K562 (cell line): ENCODE measurements at regions not wholly inside any gene's neighbourhood (a gene's known extent, or its start where the extent isn't known, plus 50 kb on each side); places are given as distances from the start of the nearest gene placed in this dataset.

Experiments
- CEBPG ChIP-seq, 3 experiments: fragments of 200-800 bp in 1 of 3; sonication (Bioruptor generic) in 1 of 3; sonication (generic) in 1 of 3; formaldehyde crosslinking in 1 of 3; IDR thresholded peaks in 2 of 3; conservative IDR thresholded peaks in 1 of 3; 2 replicates each; pipeline versions ENCODE4 v1.6.1 to v1.8.0; 2016 to 2022; ENCODE audit warnings: missing compliant biosample characterization in 2 of 3, missing genetic modification characterization in 2 of 3, mild to moderate bottlenecking in 1 of 3, missing genetic modification reagents in 1 of 3
- KAT8 ChIP-seq: fragments of 450-650 bp; IDR thresholded peaks from 2 replicates; pipeline ENCODE4 v1.6.1; 2016; ENCODE audit warnings: low read depth, mild to moderate bottlenecking
- RBM25 ChIP-seq: fragments of 200-400 bp; formaldehyde crosslinking; IDR thresholded peaks from 2 replicates; pipeline ENCODE4 v1.6.1; 2018; ENCODE audit warnings: low read length, low read depth, moderate library complexity; ENCODE audit not compliant: severe bottlenecking
- SRF ChIP-seq, 2 experiments: fragments of 250-450, 450-650 bp in 1 of 2; sonication (Bioruptor Pico) in 1 of 2; sonication (generic) in 1 of 2; formaldehyde crosslinking; IDR thresholded peaks; 2 replicates each; pipeline versions ENCODE4 v1.5.0 to v1.5.1; 2020 to 2022; ENCODE audit warnings: mild to moderate bottlenecking in 1 of 2, missing genetic modification reagents in 1 of 2
- ZNF584 ChIP-seq: fragments of 200-800 bp; sonication (Bioruptor generic); IDR thresholded peaks from 2 replicates; pipeline ENCODE4 v1.6.1; 2016; ENCODE audit warnings: low read depth, mild to moderate bottlenecking, missing genetic modification characterization, missing compliant biosample characterization
- TF ChIP-seq, protein P1 (sequence below): sonication (generic); formaldehyde crosslinking; IDR thresholded peaks from 2 replicates; pipeline ENCODE4 v1.8.0; 2022; ENCODE audit warnings: mild to moderate bottlenecking, missing genetic modification reagents
- TF ChIP-seq, protein P2 (sequence below): fragments of 450-650 bp; formaldehyde crosslinking; IDR thresholded peaks from 2 replicates; pipeline ENCODE4 v1.4.0; 2020; ENCODE audit warnings: mild to moderate bottlenecking, mixed read lengths

DNA sequence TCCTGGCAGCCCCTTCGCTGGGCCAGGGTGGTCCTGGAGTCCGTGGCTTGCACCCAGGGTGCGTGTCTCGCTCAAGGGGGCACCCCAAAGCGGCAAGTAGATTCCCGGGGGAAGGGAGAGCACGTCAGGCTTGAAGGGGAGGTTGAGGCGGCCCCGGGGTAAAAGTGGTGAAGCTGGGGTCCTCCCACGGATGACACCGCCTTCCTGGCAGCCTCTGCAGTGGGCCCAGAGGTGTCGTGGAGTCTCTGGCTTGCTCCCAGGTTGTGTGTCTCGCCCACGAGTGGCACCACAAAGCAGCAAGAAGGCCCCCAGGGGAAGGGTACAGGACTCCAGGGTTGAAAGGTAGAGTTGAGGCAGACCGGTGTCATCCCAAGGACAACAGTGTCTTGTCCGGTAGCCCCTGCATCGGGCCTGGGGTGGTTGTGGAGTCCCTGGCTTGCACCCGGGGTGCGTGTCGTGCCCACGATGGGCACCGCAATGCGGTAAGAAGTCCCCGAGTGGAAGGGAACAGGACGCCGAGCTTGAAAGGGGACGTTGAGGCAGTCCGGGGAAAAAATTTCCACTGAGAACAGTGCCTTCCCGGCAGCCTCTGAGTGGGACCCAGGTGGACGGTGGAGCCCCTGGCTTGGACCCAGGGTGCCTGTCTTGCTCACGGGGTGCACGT is 158.0 kb upstream of the ALG10B start (continued):
- no peak for TF ChIP-seq CEBPG (CRISPR knock-in tag; IDR thresholded peaks at IDR 0.05)
- TF ChIP-seq CEBPG (tag; conservative IDR thresholded peaks at IDR 0.05 in 1 of 2, IDR thresholded peaks at IDR 0.05 in 1 of 2) = no peak
- no peak for TF ChIP-seq RBM25
- TF ChIP-seq SRF (CRISPR knock-in tag; IDR thresholded peaks at IDR 0.05) = no peak
- TF ChIP-seq, protein P1, sequence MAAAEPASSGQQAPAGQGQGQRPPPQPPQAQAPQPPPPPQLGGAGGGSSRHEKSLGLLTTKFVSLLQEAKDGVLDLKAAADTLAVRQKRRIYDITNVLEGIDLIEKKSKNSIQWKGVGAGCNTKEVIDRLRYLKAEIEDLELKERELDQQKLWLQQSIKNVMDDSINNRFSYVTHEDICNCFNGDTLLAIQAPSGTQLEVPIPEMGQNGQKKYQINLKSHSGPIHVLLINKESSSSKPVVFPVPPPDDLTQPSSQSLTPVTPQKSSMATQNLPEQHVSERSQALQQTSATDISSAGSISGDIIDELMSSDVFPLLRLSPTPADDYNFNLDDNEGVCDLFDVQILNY (CRISPR knock-in tag) = no peak
- TF ChIP-seq, protein P2, sequence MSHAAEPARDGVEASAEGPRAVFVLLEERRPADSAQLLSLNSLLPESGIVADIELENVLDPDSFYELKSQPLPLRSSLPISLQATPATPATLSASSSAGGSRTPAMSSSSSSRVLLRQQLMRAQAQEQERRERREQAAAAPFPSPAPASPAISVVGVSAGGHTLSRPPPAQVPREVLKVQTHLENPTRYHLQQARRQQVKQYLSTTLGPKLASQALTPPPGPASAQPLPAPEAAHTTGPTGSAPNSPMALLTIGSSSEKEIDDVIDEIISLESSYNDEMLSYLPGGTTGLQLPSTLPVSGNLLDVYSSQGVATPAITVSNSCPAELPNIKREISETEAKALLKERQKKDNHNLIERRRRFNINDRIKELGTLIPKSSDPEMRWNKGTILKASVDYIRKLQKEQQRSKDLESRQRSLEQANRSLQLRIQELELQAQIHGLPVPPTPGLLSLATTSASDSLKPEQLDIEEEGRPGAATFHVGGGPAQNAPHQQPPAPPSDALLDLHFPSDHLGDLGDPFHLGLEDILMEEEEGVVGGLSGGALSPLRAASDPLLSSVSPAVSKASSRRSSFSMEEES (CRISPR knock-in tag) = no peak
- TF ChIP-seq ZNF584 (CRISPR knock-in tag) = no peak
- no peak for TF ChIP-seq KAT8
- TF ChIP-seq, all 486 proteins: peak for 0
